GM12875 (cell line): ENCODE measurements at regions not wholly inside any gene's neighbourhood (a gene's known extent, or its start where the extent isn't known, plus 50 kb on each side); places are given as distances from the start of the nearest gene placed in this dataset.

Experiments used
- H3K4me3 ChIP-seq: one replicate; pipeline ENCODE4 v1.5.1; 2011; ENCODE audit warnings: low read depth, low read length, control low read depth
- CTCF ChIP-seq: IDR thresholded peaks from 2 replicates; pipeline ENCODE4 v1.5.1; 2011; ENCODE audit warnings: low read depth, mild to moderate bottlenecking, control low read depth, inconsistent platforms, low read length, moderate library complexity, borderline replicate concordance; ENCODE audit not compliant: insufficient read depth

GRCh38 chr13:88154001-88154400 is 482.8 kb downstream of the SLITRK5 start:
- no peak for TF ChIP-seq CTCF
- H3K4me3 ChIP-seq = no peak overlapping the region

- TF ChIP-seq CTCF = no peak
- no peak overlapping the region for H3K4me3 ChIP-seq
Measured at GRCh38 chr13:88162076-88162702, 491.0 kb downstream of the SLITRK5 start.

- no peak for TF ChIP-seq CTCF
- H3K4me3 ChIP-seq = no peak overlapping the region
Measured at GRCh38 chr13:88176231-88176630, 505.1 kb downstream of the SLITRK5 start.

GRCh38 chr13:88183440-88183839 is 512.3 kb downstream of the SLITRK5 start:
- no peak for TF ChIP-seq CTCF
- H3K4me3 ChIP-seq = no peak overlapping the region

GRCh38 chr13:88188986-88189385 is 517.8 kb downstream of the SLITRK5 start:
- TF ChIP-seq CTCF = no peak
- no peak overlapping the region for H3K4me3 ChIP-seq

- TF ChIP-seq CTCF = no peak
Measured at GRCh38 chr13:88189728-88190127, 518.6 kb downstream of the SLITRK5 start.

GRCh38 chr13:88196106-88196505 is 524.9 kb downstream of the SLITRK5 start:
- no peak overlapping the region for H3K4me3 ChIP-seq
- TF ChIP-seq CTCF = no peak

More at GRCh38 chr13:88189728-88190127, 518.6 kb downstream of the SLITRK5 start:
- H3K4me3 ChIP-seq = no peak overlapping the region
